Spinal cord (tissue), 9 donors: ENCODE measurements at regions not wholly inside any gene's neighbourhood (a gene's known extent, or its start where the extent isn't known, plus 50 kb on each side); places are given as distances from the start of the nearest gene placed in this dataset.

ENCODE experiments used
- DNase-seq, 6 donors: peaks; one replicate each; pipeline versions ENCODE4 v3.0.0 to v3.0.0-alpha.2; 2013 to 2015; ENCODE audit warnings: low spot score in 6 of 6, low read depth in 4 of 6
- H3K27ac ChIP-seq: one replicate; pipeline ENCODE4 v1.5.1; 2013; ENCODE audit warnings: low read depth, low read length, control low read depth
- H3K27me3 ChIP-seq: one replicate; pipeline ENCODE4 v1.6.1; 2013; ENCODE audit warnings: low read length; ENCODE audit not compliant: control insufficient read depth, insufficient read depth
- H3K36me3 ChIP-seq: one replicate; pipeline ENCODE4 v1.6.1; 2013; ENCODE audit warnings: low read length; ENCODE audit not compliant: control insufficient read depth, insufficient read depth
- H3K4me1 ChIP-seq: one replicate; pipeline ENCODE4 v1.6.1; 2013; ENCODE audit warnings: low read length; ENCODE audit not compliant: control insufficient read depth, insufficient read depth
- H3K4me3 ChIP-seq: one replicate; pipeline ENCODE4 v1.5.1; 2013; ENCODE audit warnings: low read depth, low read length, control low read depth
- H3K9me3 ChIP-seq: one replicate; pipeline ENCODE4 v1.6.1; 2013; ENCODE audit warnings: low read length; ENCODE audit not compliant: control insufficient read depth, insufficient read depth
- WGBS: methylation state at CpG from one replicate; pipeline ENCODE4 v1.1.5; 2013; ENCODE audit warnings: missing lambda C conversion rate; ENCODE audit not compliant: insufficient coverage; 5-methylcytosine and 5-hydroxymethylcytosine counted together
- donor health status: healthy.

GRCh38 chr1:223472057-223472456, 78.8 kb downstream of the CCDC185 start:
- 52% methylated on average over 5 of the region's 5 CpGs for WGBS
- Histone ChIP-seq H3K27ac (no peak overlapping the region), H3K4me1 (peaks cover 2% of the 10 kb centered on the region), H3K4me3 (no peak overlapping the region), H3K9me3 (no peaks in the 10 kb centered on the region), H3K36me3 (no peaks in the 10 kb centered on the region), H3K27me3 (no peaks in the 10 kb centered on the region)
- DNase-seq, result peak in 1 of 6 donors; percentile 78

GRCh38 chr1:223473601-223474344, 80.6 kb downstream of the CCDC185 start:
- no peak for DNase-seq
- Histone ChIP-seq H3K9me3 (no peaks in the 10 kb centered on the region), H3K36me3 (no peaks in the 10 kb centered on the region), H3K27me3 (no peaks in the 10 kb centered on the region), H3K4me3 (no peak overlapping the region), H3K4me1 (peaks cover 2% of the 10 kb centered on the region), H3K27ac (no peak overlapping the region)
- WGBS, result 87% methylated on average over 3 of the region's 4 CpGs

DNA sequence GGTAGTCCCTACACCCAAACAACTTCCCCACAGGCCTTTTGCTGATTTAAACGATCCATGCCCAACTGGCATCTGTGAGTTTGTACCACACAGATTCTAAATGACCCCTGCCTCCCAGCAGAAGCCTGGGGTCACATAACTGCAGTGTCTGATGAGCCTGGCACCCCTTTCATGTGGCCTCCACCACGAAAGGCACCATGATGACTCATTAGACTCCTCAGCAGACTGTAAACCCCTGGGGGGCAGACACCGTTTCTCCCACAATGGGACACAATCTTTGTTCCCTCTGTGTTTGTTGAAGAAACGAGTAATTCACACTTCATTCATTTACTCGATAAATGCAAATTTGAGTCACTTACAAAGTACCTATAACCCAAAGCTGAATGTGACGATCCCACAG, 81.6 kb downstream of the CCDC185 start:
- WGBS, result 69% methylated on average over 2 of the region's 6 CpGs

GRCh38 chr1:223477456-223477855, 84.2 kb downstream of the CCDC185 start:
- H3K4me3 ChIP-seq, result no peak overlapping the region
- H3K36me3 ChIP-seq, result no peaks in the 10 kb centered on the region
- H3K27me3 ChIP-seq, result no peaks in the 10 kb centered on the region
- peaks cover 5% of the 10 kb centered on the region for H3K4me1 ChIP-seq
- no peaks in the 10 kb centered on the region for H3K9me3 ChIP-seq
- H3K27ac ChIP-seq, result no peak overlapping the region
- no peak for DNase-seq
- 25% methylated on average over 2 of the region's 2 CpGs for WGBS

More for the DNA sequence above, 81.6 kb downstream of the CCDC185 start:
- Histone ChIP-seq H3K27me3 (no peaks in the 10 kb centered on the region), H3K4me3 (no peak overlapping the region), H3K27ac (no peak overlapping the region), H3K4me1 (peaks cover 8% of the 10 kb centered on the region), H3K9me3 (no peaks in the 10 kb centered on the region), H3K36me3 (no peaks in the 10 kb centered on the region)
- no peak for DNase-seq

DNA sequence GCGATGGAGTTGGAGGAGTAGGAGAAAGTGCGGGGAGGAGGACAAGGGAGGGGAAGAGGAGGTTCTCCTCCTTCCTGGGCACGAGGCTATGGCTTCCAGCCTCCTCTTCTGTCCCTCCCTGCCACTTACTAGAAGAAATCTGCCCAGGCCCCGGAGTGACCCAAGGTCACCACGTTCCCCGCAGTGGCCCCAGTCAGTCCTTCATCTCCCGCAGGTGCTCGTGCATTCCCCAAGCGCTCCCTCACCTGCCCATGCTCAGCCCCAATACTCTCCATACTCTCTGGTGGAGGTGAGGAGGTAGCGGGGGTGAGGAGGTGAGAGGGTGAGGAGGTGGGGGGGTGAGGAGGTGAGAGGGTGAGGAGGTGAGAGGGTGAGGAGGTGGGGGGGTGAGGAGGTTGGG, 85.4 kb downstream of the CCDC185 start:
- H3K4me1 ChIP-seq, result peaks cover 5% of the 10 kb centered on the region
- no peak for DNase-seq
- no peaks in the 10 kb centered on the region for H3K36me3 ChIP-seq
- 100% methylated on average over 1 of the region's 10 CpGs for WGBS
- H3K27ac ChIP-seq, result no peak overlapping the region
- H3K4me3 ChIP-seq, result no peak overlapping the region
- no peaks in the 10 kb centered on the region for H3K27me3 ChIP-seq
- no peaks in the 10 kb centered on the region for H3K9me3 ChIP-seq

DNA sequence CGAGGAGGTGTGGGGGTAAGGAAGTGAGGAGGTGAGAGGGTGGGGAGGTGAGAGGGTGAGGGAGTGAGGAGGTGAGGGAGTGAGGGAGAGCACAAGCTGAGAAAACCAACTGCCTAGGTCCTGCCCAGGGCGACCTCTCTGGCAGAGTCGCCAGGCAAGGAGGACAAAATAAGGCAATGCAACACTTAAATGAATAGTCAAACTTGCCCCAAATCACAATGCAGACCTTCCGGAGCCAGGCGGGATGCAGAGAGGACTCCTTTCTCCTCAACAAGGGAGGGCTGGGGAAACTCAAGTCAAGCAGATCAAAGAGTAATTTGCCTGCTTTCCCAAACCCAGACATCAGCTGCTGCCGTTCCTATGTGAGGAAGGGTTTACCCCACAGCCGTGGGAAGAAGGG, 86.0 kb downstream of the CCDC185 start:
- Histone ChIP-seq H3K36me3 (no peaks in the 10 kb centered on the region), H3K4me1 (peaks cover 5% of the 10 kb centered on the region), H3K27me3 (no peaks in the 10 kb centered on the region), H3K27ac (no peak overlapping the region), H3K9me3 (no peaks in the 10 kb centered on the region), H3K4me3 (no peak overlapping the region)
- 28% methylated on average over 3 of the region's 7 CpGs for WGBS
- no peak for DNase-seq

GRCh38 chr1:223479718-223480425, 86.7 kb downstream of the CCDC185 start:
- peak in 2 of 6 donors; percentile 36 to 49 for DNase-seq
- WGBS, result 55% methylated on average over 8 of the region's 14 CpGs
- peaks cover 5% of the 10 kb centered on the region for H3K4me1 ChIP-seq

DNA sequence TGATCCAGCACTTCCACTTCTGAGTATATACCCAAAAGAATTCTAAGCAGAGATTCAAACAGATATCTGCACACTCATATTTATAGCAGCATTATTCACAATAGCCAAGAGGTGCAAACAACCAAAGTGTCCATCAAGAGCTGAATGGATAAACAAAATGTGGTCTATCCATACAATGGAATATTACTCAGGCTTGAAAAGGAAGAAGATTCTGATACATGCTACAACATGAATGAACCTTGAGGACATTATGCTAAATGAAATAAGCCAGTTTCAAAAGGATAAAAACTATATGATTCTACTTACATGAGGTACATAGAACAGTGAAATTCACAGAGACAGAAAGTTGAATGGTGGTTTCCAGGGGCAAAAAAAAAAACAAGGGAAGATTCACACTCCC, 88.9 kb downstream of the CCDC185 start:
- Histone ChIP-seq H3K27ac (no peak overlapping the region), H3K9me3 (no peaks in the 10 kb centered on the region)

More at GRCh38 chr1:223479718-223480425, 86.7 kb downstream of the CCDC185 start:
- no peaks in the 10 kb centered on the region for H3K36me3 ChIP-seq
- H3K9me3 ChIP-seq, result no peaks in the 10 kb centered on the region
- H3K4me3 ChIP-seq, result no peak overlapping the region
- no peaks in the 10 kb centered on the region for H3K27me3 ChIP-seq
- H3K27ac ChIP-seq, result no peak overlapping the region

GRCh38 chr1:223482766-223483165, 89.6 kb downstream of the CCDC185 start:
- WGBS, result 85% methylated on average over 4 of the region's 5 CpGs
- Histone ChIP-seq H3K4me1 (peaks cover 8% of the 10 kb centered on the region), H3K36me3 (no peaks in the 10 kb centered on the region), H3K4me3 (no peak overlapping the region), H3K27me3 (peaks cover 2% of the 10 kb centered on the region), H3K9me3 (no peaks in the 10 kb centered on the region), H3K27ac (no peak overlapping the region)
- DNase-seq, result no peak

More for the DNA sequence above, 88.9 kb downstream of the CCDC185 start:
- H3K4me1 ChIP-seq, result peaks cover 5% of the 10 kb centered on the region
- no peak overlapping the region for H3K4me3 ChIP-seq
- no peak for DNase-seq
- peaks cover 2% of the 10 kb centered on the region for H3K27me3 ChIP-seq
- no peaks in the 10 kb centered on the region for H3K36me3 ChIP-seq

- Histone ChIP-seq H3K36me3 (no peaks in the 10 kb centered on the region), H3K4me1 (peaks cover 8% of the 10 kb centered on the region), H3K27ac (no peak overlapping the region), H3K4me3 (no peak overlapping the region), H3K27me3 (peaks cover 2% of the 10 kb centered on the region), H3K9me3 (no peaks in the 10 kb centered on the region)
- WGBS, result 64% methylated on average over 3 of the region's 5 CpGs
- DNase-seq, result no peak
Measured at GRCh38 chr1:223483511-223483910, 90.3 kb downstream of the CCDC185 start.
